ENCODE measurements at regions not wholly inside any gene's neighbourhood (a gene's known extent, or its start where the extent isn't known, plus 50 kb on each side); places are given as distances from the start of the nearest gene placed in this dataset.

GRCh38 chr9:135330685-135331590, 148.6 kb upstream of the PPP1R26 start:
- Histone ChIP-seq H3K9me3 (ENCODE audit: low read depth, low read length) (no peaks in the 10 kb centered on the region), H3K27me3 (ENCODE audit: insufficient read depth, low read length) (no peaks in the 10 kb centered on the region)
- no peak for TF ChIP-seq CTCF (IDR thresholded peaks at IDR 0.05; ENCODE audit: extremely low read depth, low read depth, low read length)

DNA sequence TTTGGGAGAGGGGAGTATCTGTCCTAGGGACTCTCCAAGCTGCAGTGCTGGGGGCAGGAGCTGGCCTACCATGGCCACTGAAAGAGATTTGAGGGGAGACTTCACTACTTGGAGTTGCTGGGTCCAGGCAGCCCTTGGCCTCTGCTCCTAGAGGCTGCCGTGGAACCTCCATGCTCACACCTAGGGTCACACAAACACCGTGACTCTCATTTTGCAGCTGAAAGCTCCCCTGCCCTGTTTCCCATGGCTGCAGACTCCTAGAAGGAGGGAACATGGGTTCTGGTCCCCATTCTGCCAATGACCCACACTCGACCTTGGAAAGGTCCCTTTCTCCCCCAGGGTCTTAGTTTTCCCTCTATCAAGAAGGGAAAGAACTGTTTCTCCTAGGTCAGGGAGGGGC, 147.1 kb upstream of the PPP1R26 start:
- H3K4me3 ChIP-seq (ENCODE audit: insufficient read depth, low read length): no peak overlapping the region
- H3K27me3 ChIP-seq (ENCODE audit: insufficient read depth, low read length): no peaks in the 10 kb centered on the region
- no peak for DNase-seq (ENCODE audit: insufficient read length, low spot score, missing footprints)
- H3K9me3 ChIP-seq (ENCODE audit: low read depth, low read length): no peaks in the 10 kb centered on the region
- no peaks in the 10 kb centered on the region for H3K4me1 ChIP-seq (ENCODE audit: insufficient read depth, low read length)
- H3K4me2 ChIP-seq (ENCODE audit: insufficient read depth, low read length): no peak overlapping the region
- no peaks in the 10 kb centered on the region for H3K36me3 ChIP-seq (ENCODE audit: insufficient read depth, low read length)
- TF ChIP-seq CTCF (IDR thresholded peaks at IDR 0.05; ENCODE audit: extremely low read depth, low read depth, low read length): no peak
- H3K27ac ChIP-seq (ENCODE audit: low read depth, low read length): no peak overlapping the region
- no peaks in the 10 kb centered on the region for H3K79me2 ChIP-seq (ENCODE audit: insufficient read depth, low read length)
- no peaks in the 10 kb centered on the region for H4K20me1 ChIP-seq (ENCODE audit: insufficient read depth, low read length)
- H2AFZ ChIP-seq (ENCODE audit: low read length): no peak overlapping the region

More at GRCh38 chr9:135330685-135331590, 148.6 kb upstream of the PPP1R26 start:
- Histone ChIP-seq H3K4me2 (ENCODE audit: insufficient read depth, low read length) (no peak overlapping the region), H3K36me3 (ENCODE audit: insufficient read depth, low read length) (no peaks in the 10 kb centered on the region), H3K79me2 (ENCODE audit: insufficient read depth, low read length) (no peaks in the 10 kb centered on the region), H3K4me1 (ENCODE audit: insufficient read depth, low read length) (no peaks in the 10 kb centered on the region), H3K27ac (ENCODE audit: low read depth, low read length) (no peak overlapping the region), H2AFZ (ENCODE audit: low read length) (no peak overlapping the region), H4K20me1 (ENCODE audit: insufficient read depth, low read length) (no peaks in the 10 kb centered on the region), H3K4me3 (ENCODE audit: insufficient read depth, low read length) (no peak overlapping the region)
- no peak for DNase-seq (ENCODE audit: insufficient read length, low spot score, missing footprints)

DNA sequence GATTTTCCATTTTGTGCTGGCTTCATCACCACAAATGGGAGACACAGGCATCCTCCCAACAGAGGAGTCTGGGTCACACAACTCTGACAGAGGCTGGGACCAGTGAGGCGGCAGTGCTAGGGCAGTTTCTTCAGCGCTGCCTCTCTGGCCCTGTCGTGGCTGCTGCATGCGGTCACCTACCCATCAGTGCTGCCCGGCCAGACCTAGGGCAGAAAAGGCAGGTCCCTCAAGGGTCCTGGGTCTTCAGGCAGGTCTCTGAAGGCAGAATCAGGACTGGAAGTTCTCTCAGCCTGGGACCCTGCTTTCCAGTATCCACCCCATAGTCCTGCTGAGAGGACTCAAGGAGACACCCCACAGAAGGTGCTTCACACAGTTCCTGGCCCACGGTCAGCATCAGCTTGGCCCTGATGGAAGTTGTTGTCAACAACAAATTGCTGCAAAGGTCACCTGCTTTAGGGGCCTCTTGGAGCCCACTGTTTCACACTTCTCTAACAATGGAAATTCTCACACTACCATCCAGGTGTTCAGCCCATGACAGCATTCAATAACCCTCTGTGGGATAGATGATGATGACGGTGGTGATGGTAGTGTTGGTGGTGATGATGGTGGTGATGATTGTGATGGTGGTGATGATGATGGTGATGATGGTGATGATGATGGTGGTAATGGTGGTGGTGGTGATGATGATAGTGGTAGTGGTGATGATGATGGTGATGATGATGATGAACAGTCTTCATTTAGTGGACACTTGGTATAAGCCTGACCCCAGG, 146.4 kb upstream of the PPP1R26 start:
- no peaks in the 10 kb centered on the region for H3K4me1 ChIP-seq (ENCODE audit: insufficient read depth, low read length)
- peak; percentile 80 for DNase-seq (ENCODE audit: insufficient read length, low spot score, missing footprints)
- H3K4me3 ChIP-seq (ENCODE audit: insufficient read depth, low read length): no peak overlapping the region
- H3K27ac ChIP-seq (ENCODE audit: low read depth, low read length): no peak overlapping the region
- H4K20me1 ChIP-seq (ENCODE audit: insufficient read depth, low read length): no peaks in the 10 kb centered on the region
- H3K9me3 ChIP-seq (ENCODE audit: low read depth, low read length): no peaks in the 10 kb centered on the region
- H3K4me2 ChIP-seq (ENCODE audit: insufficient read depth, low read length): no peak overlapping the region
- no peak for TF ChIP-seq CTCF (IDR thresholded peaks at IDR 0.05; ENCODE audit: extremely low read depth, low read depth, low read length)
- no peaks in the 10 kb centered on the region for H3K79me2 ChIP-seq (ENCODE audit: insufficient read depth, low read length)
- no peaks in the 10 kb centered on the region for H3K36me3 ChIP-seq (ENCODE audit: insufficient read depth, low read length)
- no peak overlapping the region for H2AFZ ChIP-seq (ENCODE audit: low read length)
- no peaks in the 10 kb centered on the region for H3K27me3 ChIP-seq (ENCODE audit: insufficient read depth, low read length)

GRCh38 chr9:135334953-135335460, 144.6 kb upstream of the PPP1R26 start:
- Histone ChIP-seq H3K79me2 (ENCODE audit: insufficient read depth, low read length) (no peaks in the 10 kb centered on the region), H3K27me3 (ENCODE audit: insufficient read depth, low read length) (peaks cover 7% of the 10 kb centered on the region), H3K4me2 (ENCODE audit: insufficient read depth, low read length) (no peak overlapping the region), H4K20me1 (ENCODE audit: insufficient read depth, low read length) (no peaks in the 10 kb centered on the region), H3K4me1 (ENCODE audit: insufficient read depth, low read length) (no peaks in the 10 kb centered on the region), H3K4me3 (ENCODE audit: insufficient read depth, low read length) (no peak overlapping the region), H3K9me3 (ENCODE audit: low read depth, low read length) (no peaks in the 10 kb centered on the region), H3K27ac (ENCODE audit: low read depth, low read length) (no peak overlapping the region), H2AFZ (ENCODE audit: low read length) (no peak overlapping the region), H3K36me3 (ENCODE audit: insufficient read depth, low read length) (no peaks in the 10 kb centered on the region)
- DNase-seq (ENCODE audit: insufficient read length, low spot score, missing footprints): peak; percentile 48
- no peak for TF ChIP-seq CTCF (IDR thresholded peaks at IDR 0.05; ENCODE audit: extremely low read depth, low read depth, low read length)
